ENCODE measurements at regions not wholly inside any gene's neighbourhood (a gene's known extent, or its start where the extent isn't known, plus 50 kb on each side); places are given as distances from the start of the nearest gene placed in this dataset.
"Not testable (repeated sequence)": the region's sequence is repeated elsewhere in the genome, so short reads cannot be mapped to it uniquely, and the experiment has no call there.

DNA sequence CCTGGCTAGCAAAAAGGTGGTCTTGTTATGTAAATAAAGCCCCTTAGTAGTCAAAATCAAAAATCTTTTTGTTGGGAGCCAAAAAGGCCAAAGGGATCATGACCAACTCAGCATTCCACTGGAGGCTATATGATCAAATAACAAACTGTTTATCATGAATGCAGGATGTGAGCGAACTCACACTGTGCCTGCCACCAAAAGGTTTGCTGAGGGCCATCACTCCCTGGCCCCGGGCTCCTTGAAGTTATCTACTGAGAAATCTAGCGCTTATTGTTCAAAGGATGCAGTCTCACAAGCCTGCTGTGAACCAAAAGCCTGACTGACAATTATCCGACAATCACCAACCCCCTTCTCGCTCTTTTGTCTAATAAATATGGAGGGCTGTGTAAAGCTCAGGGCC, 107.2 kb upstream of the DDHD1 start:
- Histone ChIP-seq H3K27me3 (ENCODE audit: control insufficient read depth, insufficient read depth, low read length) (no peaks in the 10 kb centered on the region), H3K36me3 (ENCODE audit: control insufficient read depth, insufficient read depth, low read length) (no peaks in the 10 kb centered on the region), H3K4me3 (ENCODE audit: low read depth, low read length) (no peak overlapping the region)
- ChIA-PET POLR2A (no interaction called here), CTCF (no interaction called here)
- no peak for TF ChIP-seq CTCF (IDR thresholded peaks at IDR 0.05; ENCODE audit: insufficient read depth, low read depth, low read length)
- DNase-seq (ENCODE audit: low read depth) = no peak

GRCh38 chr14:53252141-53252540, 99.0 kb upstream of the DDHD1 start:
- no peak for TF ChIP-seq CTCF (IDR thresholded peaks at IDR 0.05; ENCODE audit: insufficient read depth, low read depth, low read length)
- POLR2A ChIA-PET = no interaction called here

DNA sequence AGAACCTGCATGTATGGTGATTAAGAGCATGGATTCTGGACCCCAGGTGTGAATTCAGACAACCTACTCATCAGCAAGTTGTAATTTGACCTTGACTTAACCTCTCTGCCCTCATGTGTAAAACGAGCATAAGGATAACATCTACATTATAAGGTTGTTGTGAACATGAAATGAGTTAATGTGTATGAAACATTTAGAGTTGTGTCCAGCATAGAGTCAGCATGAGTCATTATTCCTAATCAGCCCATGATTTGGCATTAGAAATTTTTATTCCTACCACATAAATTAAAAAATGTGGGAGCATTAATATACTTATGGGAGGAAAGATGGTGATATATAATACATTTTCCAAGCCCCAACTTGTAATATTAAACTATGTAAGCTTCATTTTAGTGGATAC, 95.9 kb upstream of the DDHD1 start:
- POLR2A ChIA-PET = no interaction called here
- Histone ChIP-seq H3K4me3 (ENCODE audit: low read depth, low read length) (no peak overlapping the region), H3K36me3 (ENCODE audit: control insufficient read depth, insufficient read depth, low read length) (no peaks in the 10 kb centered on the region), H3K27me3 (ENCODE audit: control insufficient read depth, insufficient read depth, low read length) (peaks cover 6% of the 10 kb centered on the region)
- CTCF ChIA-PET = no interaction called here
- no peak for DNase-seq (ENCODE audit: low read depth)
- TF ChIP-seq CTCF (IDR thresholded peaks at IDR 0.05; ENCODE audit: insufficient read depth, low read depth, low read length) = no peak

More at GRCh38 chr14:53252141-53252540, 99.0 kb upstream of the DDHD1 start:
- peaks cover 2% of the 10 kb centered on the region; the same call in 1 of the 2 replicates for H3K27me3 ChIP-seq (ENCODE audit: control insufficient read depth, insufficient read depth, low read length)
- H3K4me3 ChIP-seq (ENCODE audit: low read depth, low read length) = no peak overlapping the region
- no peak for DNase-seq (ENCODE audit: low read depth)
- H3K36me3 ChIP-seq (ENCODE audit: control insufficient read depth, insufficient read depth, low read length) = no peaks in the 10 kb centered on the region
- CTCF ChIA-PET = no interaction called here

DNA sequence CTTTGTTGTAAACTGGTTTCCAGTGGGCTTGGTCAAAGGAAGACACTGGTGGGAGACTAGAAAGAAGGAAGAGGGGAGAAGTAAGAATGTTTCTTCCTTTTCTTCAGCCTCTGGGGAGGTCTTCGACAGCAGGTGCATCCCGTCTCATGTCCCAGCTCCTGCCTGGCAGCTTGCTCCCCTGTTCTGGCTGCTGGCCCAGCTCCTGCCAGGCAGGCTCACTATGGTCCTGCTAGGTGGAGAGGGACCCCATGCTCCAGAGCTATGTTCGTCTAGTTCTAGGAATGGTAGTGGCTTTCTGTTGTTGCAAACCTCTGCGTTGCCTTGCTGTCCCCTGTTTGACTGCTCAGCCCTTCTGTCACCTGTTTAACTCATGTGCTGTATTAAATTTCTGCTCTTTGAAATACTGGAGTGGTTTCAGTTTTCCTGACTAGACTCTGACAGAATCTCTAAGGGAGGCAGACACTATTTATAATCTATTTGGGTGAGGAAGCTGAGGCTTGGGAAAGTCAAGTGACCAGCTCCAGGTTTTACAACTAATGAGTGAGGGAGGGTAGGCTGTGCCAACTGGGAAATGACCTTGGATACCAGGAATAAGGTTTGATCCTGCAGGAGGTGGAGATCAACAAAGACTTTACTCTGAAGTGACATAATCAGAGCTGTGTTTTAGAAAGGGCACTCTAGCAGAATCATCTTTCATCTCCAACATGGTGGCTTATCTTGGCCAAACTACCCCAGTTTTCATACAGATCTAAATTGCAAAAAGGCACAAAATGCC, 94.7 kb upstream of the DDHD1 start:
- H3K27me3 ChIP-seq (ENCODE audit: control insufficient read depth, insufficient read depth, low read length) = peaks cover 6% of the 10 kb centered on the region
- H3K4me3 ChIP-seq (ENCODE audit: low read depth, low read length) = no peak overlapping the region
- POLR2A ChIA-PET = no interaction called here
- CTCF ChIA-PET = interaction anchor here (0.9 kb wide), 1 partner anchor 48 kb away, joined by 3 read pairs; no protein-coding TSS in a partner anchor
- no peak for DNase-seq (ENCODE audit: low read depth)
- H3K36me3 ChIP-seq (ENCODE audit: control insufficient read depth, insufficient read depth, low read length) = no peaks in the 10 kb centered on the region
- TF ChIP-seq CTCF (IDR thresholded peaks at IDR 0.05; ENCODE audit: insufficient read depth, low read depth, low read length) = no peak

DNA sequence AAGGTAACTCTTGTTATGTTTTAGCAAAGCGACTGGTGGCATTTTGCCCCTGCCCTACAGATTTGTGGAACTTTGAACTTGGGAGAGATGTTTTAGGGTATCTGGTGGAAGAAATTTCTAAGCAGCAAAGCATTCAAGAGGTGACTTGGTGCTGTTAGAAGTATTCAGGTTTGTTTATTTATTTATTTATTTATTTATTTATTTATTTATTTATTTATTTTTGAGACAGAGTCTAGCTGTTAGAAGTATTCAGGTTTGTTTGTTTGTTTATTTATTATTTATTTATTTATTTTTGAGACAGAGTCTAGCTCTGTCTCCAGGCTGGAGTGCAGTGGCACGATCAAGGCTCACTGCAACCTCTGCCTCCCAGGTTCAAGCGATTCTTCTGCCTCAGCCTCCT, 89.8 kb upstream of the DDHD1 start:
- H3K27me3 ChIP-seq (ENCODE audit: control insufficient read depth, insufficient read depth, low read length); DNase-seq (ENCODE audit: low read depth); H3K36me3 ChIP-seq (ENCODE audit: control insufficient read depth, insufficient read depth, low read length); POLR2A ChIA-PET; H3K4me3 ChIP-seq (ENCODE audit: low read depth, low read length): not testable (repeated sequence)
- CTCF ChIA-PET = interaction anchor here (0.7 kb wide), 1 partner anchor 34 kb away, joined by 3 read pairs; no protein-coding TSS in a partner anchor

DNA sequence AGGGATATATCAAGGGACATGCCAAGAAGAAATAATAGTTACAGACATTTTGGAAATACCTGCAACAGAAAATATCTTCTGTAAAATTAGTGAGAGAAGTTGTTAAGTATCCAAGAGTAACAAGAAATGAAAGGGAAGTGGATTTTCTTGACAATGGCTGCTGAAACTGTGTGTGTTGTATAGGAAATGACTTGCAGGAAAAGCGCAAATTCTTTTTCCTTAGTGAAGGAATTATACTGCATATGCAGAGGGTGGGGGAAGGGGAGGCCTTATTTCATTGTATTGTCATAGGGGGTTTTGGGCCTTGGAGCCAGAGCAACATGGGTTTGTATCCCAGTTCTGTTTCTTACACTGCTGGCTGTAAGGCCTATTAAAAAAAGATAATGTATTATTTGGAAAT, 84.4 kb upstream of the DDHD1 start:
- TF ChIP-seq CTCF (IDR thresholded peaks at IDR 0.05; ENCODE audit: insufficient read depth, low read depth, low read length) = no peak
- DNase-seq (ENCODE audit: low read depth) = no peak
- Histone ChIP-seq H3K27me3 (ENCODE audit: control insufficient read depth, insufficient read depth, low read length) (no peaks in the 10 kb centered on the region; the same call in 1 of the 2 replicates), H3K36me3 (ENCODE audit: control insufficient read depth, insufficient read depth, low read length) (no peaks in the 10 kb centered on the region), H3K4me3 (ENCODE audit: low read depth, low read length) (no peak overlapping the region)
- CTCF ChIA-PET = interaction anchor here (0.9 kb wide), 1 partner anchor 20 kb away, joined by 3 read pairs; no protein-coding TSS in a partner anchor
- POLR2A ChIA-PET = no interaction called here

Data from BJ (cell line).